GM12878 (cell line): ENCODE measurements at regions not wholly inside any gene's neighbourhood (a gene's known extent, or its start where the extent isn't known, plus 50 kb on each side); places are given as distances from the start of the nearest gene placed in this dataset.

Source experiments
- ATAC-seq: fragments of 200-7000 bp; cut with Tn5 transposase; 3 replicates; pipeline ENCODE4 v1.9.1; 2020; ENCODE audit warnings: mild to moderate bottlenecking, moderate library complexity
- BruUV-seq: library from RNA; stranded (reverse); fragments of 400-500 nt; replicated peaks from 2 replicates; lab custom pipeline; 2021; lab: Mats Ljungman, UMichigan
- CTCF ChIA-PET: fragments of 300-600 bp; sonication (Branson Sonifier 250); formaldehyde crosslinking; extraction: SDS; loops from one replicate; lab custom pipeline; 2021; ENCODE audit warnings: inconsistent platforms; lab: Yijun Ruan, JAX
- POLR2A ChIA-PET: fragments of 350-600 bp; formaldehyde crosslinking; extraction: SDS; loops from one replicate; lab custom pipeline; 2021; ENCODE audit warnings: inconsistent platforms; lab: Charles Lee
- RAD21 ChIA-PET: fragments of 300-600 bp; sonication (Branson Sonifier 250); formaldehyde crosslinking; loops from one replicate; lab custom pipeline; 2023; ENCODE audit warnings: antibody characterized with exemption; ENCODE audit not compliant: unreplicated experiment; lab: Charles Lee
- SMC1A ChIA-PET: fragments of 300-600 bp; sonication (Branson Sonifier 250); formaldehyde crosslinking; loops from one replicate; lab custom pipeline; 2023; ENCODE audit not compliant: unreplicated experiment, uncharacterized antibody; lab: Charles Lee
- DNase-seq: peaks from one replicate; pipeline ENCODE4 v3.0.0-alpha.2; 2011; ENCODE audit warnings: low read depth, low spot score
- FAIRE-seq: peaks from 3 replicates; lab custom pipeline; 2011; peaks lifted over from hg19 to GRCh38; lab: Jason Lieb, UNC
- H2AFZ ChIP-seq: 2 replicates; pipeline ENCODE4 v1.6.0; 2011; ENCODE audit warnings: low read depth, low read length, control low read depth; ENCODE audit not compliant: control insufficient read depth
- H3K27ac ChIP-seq: 2 replicates; pipeline ENCODE4 v1.5.1; 2011; ENCODE audit warnings: control low read depth; ENCODE audit not compliant: control insufficient read depth, insufficient read depth
- H3K27me3 ChIP-seq, 2 experiments: replicated peaks in 1 of 2; 2 replicates each; pipeline versions ENCODE4 v1.6.0 to v1.6.1; 2011; ENCODE audit warnings: low read length in 1 of 2; ENCODE audit not compliant: control insufficient read depth in 2 of 2, insufficient read depth in 2 of 2
- H3K36me3 ChIP-seq, 2 experiments: 2 replicates each; pipeline ENCODE4 v1.5.1; 2011; ENCODE audit warnings: low read length in 1 of 2; ENCODE audit not compliant: control insufficient read depth in 2 of 2, insufficient read depth in 2 of 2
- H3K4me1 ChIP-seq: 2 replicates; pipeline ENCODE4 v1.6.1; 2011; ENCODE audit warnings: mild to moderate bottlenecking, low read length, moderate library complexity, mixed read lengths; ENCODE audit not compliant: control insufficient read depth, insufficient read depth
- H3K4me2 ChIP-seq: 2 replicates; pipeline ENCODE4 v1.6.0; 2011; ENCODE audit warnings: control low read depth; ENCODE audit not compliant: control insufficient read depth, insufficient read depth
- H3K4me3 ChIP-seq: fragments of 200-600 bp; sonication (generic); 2 replicates; pipeline ENCODE4 v1.5.1; 2016
- H3K79me2 ChIP-seq: 2 replicates; pipeline ENCODE4 v1.6.0; 2011; ENCODE audit warnings: low read length; ENCODE audit not compliant: control insufficient read depth, insufficient read depth
- H3K9ac ChIP-seq: 2 replicates; pipeline ENCODE4 v1.8.0; 2011; ENCODE audit warnings: low read length, control low read depth, mixed read lengths; ENCODE audit not compliant: control insufficient read depth, insufficient read depth
- H3K9me3 ChIP-seq: replicated peaks from 3 replicates; pipeline ENCODE4 v1.5.1; 2011; ENCODE audit warnings: mild to moderate bottlenecking, low read length; ENCODE audit not compliant: control insufficient read depth, insufficient read depth
- H4K20me1 ChIP-seq: 2 replicates; pipeline ENCODE4 v1.6.0; 2011; ENCODE audit not compliant: control insufficient read depth, insufficient read depth
- CHD1 ChIP-seq: IDR thresholded peaks from 2 replicates; pipeline ENCODE4 v1.6.1; 2012; ENCODE audit warnings: low read depth, low read length, improper control_type of control experiment
- CHD2 ChIP-seq: IDR thresholded peaks from 2 replicates; pipeline ENCODE4 v1.6.1; 2011; ENCODE audit warnings: low read depth, low read length, improper control_type of control experiment, borderline replicate concordance
- ESRRA ChIP-seq: IDR thresholded peaks from 2 replicates; pipeline ENCODE4 v1.6.1; 2012; ENCODE audit warnings: mild to moderate bottlenecking, low read length, improper control_type of control experiment
- LARP7 ChIP-seq: fragments of 450-650 bp; IDR thresholded peaks from 2 replicates; pipeline ENCODE4 v1.6.1; 2017; ENCODE audit warnings: mild to moderate bottlenecking
- NR2F1 ChIP-seq: fragments of 450-650 bp; conservative IDR thresholded peaks from 2 replicates; pipeline ENCODE4 v1.6.1; 2017; ENCODE audit warnings: mild to moderate bottlenecking
- PML ChIP-seq: IDR thresholded peaks from 2 replicates; pipeline ENCODE4 v1.6.1; 2012; ENCODE audit warnings: low read length, inconsistent platforms
- RBBP5 ChIP-seq: fragments of 200-600 bp; sonication (generic); conservative IDR thresholded peaks from 2 replicates; pipeline ENCODE4 v1.6.1; 2016
- REST ChIP-seq: IDR thresholded peaks from 2 replicates; pipeline ENCODE4 v1.6.1; 2012; ENCODE audit warnings: mild to moderate bottlenecking, low read depth, low read length
- SKIL ChIP-seq: fragments of 450-650 bp; IDR thresholded peaks from 2 replicates; pipeline ENCODE4 v1.6.1; 2017; ENCODE audit warnings: mild to moderate bottlenecking, low read depth, inconsistent platforms; ENCODE audit not compliant: poor library complexity, severe bottlenecking
- STAT1 ChIP-seq: fragments of 450-650 bp; conservative IDR thresholded peaks from 2 replicates; pipeline ENCODE4 v1.6.1; 2014; ENCODE audit warnings: antibody characterized with exemption, mild to moderate bottlenecking
- WRNIP1 ChIP-seq: IDR thresholded peaks from 2 replicates; pipeline ENCODE4 v1.6.1; 2011; ENCODE audit warnings: low read depth, low read length, improper control_type of control experiment, borderline replicate concordance
- ZNF384 ChIP-seq: IDR thresholded peaks from 2 replicates; pipeline ENCODE4 v1.6.1; 2012; ENCODE audit warnings: low read depth, mild to moderate bottlenecking, low read length, improper control_type of control experiment, borderline replicate concordance
- ZNF592 ChIP-seq: fragments of 450-650 bp; IDR thresholded peaks from 2 replicates; pipeline ENCODE4 v1.6.1; 2017; ENCODE audit warnings: mild to moderate bottlenecking, moderate library complexity
- ZSCAN29 ChIP-seq: fragments of 450-650 bp; IDR thresholded peaks from 2 replicates; pipeline ENCODE4 v1.6.1; 2017; ENCODE audit warnings: mild to moderate bottlenecking, moderate library complexity
- WGBS: methylation state at CpG from one replicate; pipeline ENCODE4 v1.1.6; 2016; ENCODE audit warnings: low lambda C conversion rate; ENCODE audit not compliant: insufficient replicate concordance, insufficient coverage; ENCODE audit errors: missing lambda C conversion rate; 5-methylcytosine and 5-hydroxymethylcytosine counted together
- in situ Hi-C: fragments of 300-500 bp; cut with MboI; formaldehyde crosslinking; loops from 9 replicates; pipeline ENCODE4 v1.14.3; 2018; ENCODE audit warnings: mixed read lengths
- intact Hi-C: fragments of 100-400 bp; cut with micrococcal nuclease; formaldehyde crosslinking; loops from one replicate; pipeline ENCODE4 v1.14.2; 2022; ENCODE audit not compliant: unreplicated experiment

- RAD21 ChIA-PET, result no interaction called here
- no peaks in the 10 kb centered on the region for H4K20me1 ChIP-seq
These were observed 995.1 kb downstream of the PCDH7 start for GRCh38 chr4:31715302-31715701.

More at GRCh38 chr4:31715302-31715701, 995.1 kb downstream of the PCDH7 start:
- Histone ChIP-seq H3K27me3 (no peaks in the 10 kb centered on the region), H3K36me3 (no peaks in the 10 kb centered on the region), H3K4me2 (no peak overlapping the region), H3K9me3 (no peaks in the 10 kb centered on the region)
- TF ChIP-seq STAT1 (no peak), REST (no peak), RBBP5 (no peak), PML (no peak), ZSCAN29 (no peak), CHD1 (no peak), ZNF592 (no peak), CHD2 (no peak), NR2F1 (no peak), SKIL (no peak), ZNF384 (no peak), ESRRA (no peak), WRNIP1 (no peak), LARP7 (no peak)
- TF ChIP-seq, all 136 proteins: peak for 0
- H3K27ac ChIP-seq, result no peak overlapping the region
- ChIA-PET SMC1A (no interaction called here), CTCF (no interaction called here), POLR2A (no interaction called here)
- H3K79me2 ChIP-seq, result no peaks in the 10 kb centered on the region
- intact Hi-C loops, result no loop called here
- ATAC-seq (no peak), FAIRE-seq (no peak), DNase-seq (no peak)
- no peak overlapping the region for H2AFZ ChIP-seq
- in situ Hi-C loops, result no loop called here
- no peaks in the 10 kb centered on the region for H3K4me1 ChIP-seq
- H3K4me3 ChIP-seq, result no peak overlapping the region
- WGBS, result 0% methylated on average over 1 of the region's 1 CpG
- no TSS peak for BruUV-seq
- H3K9ac ChIP-seq, result no peak overlapping the region
